CD4-positive, alpha-beta memory T cell (primary cell): ENCODE measurements at regions not wholly inside any gene's neighbourhood (a gene's known extent, or its start where the extent isn't known, plus 50 kb on each side); places are given as distances from the start of the nearest gene placed in this dataset.
"Not testable (repeated sequence)": the region's sequence is repeated elsewhere in the genome, so short reads cannot be mapped to it uniquely, and the experiment has no call there.

Experiments used
- CTCF ChIA-PET: fragments of 350-600 bp; sonication (Branson Sonifier 250); formaldehyde crosslinking; loops from one replicate; lab custom pipeline; 2021; ENCODE audit warnings: inconsistent platforms; ENCODE audit not compliant: partially characterized antibody; lab: Charles Lee
- POLR2A ChIA-PET: fragments of 350-600 bp; sonication (Branson Sonifier 250); formaldehyde crosslinking; loops from one replicate; lab custom pipeline; 2021; ENCODE audit not compliant: partially characterized antibody; lab: Charles Lee
- DNase-seq, 5 donors: peaks; one replicate each; pipeline versions ENCODE4 v3.0.0 to v3.0.0-alpha.2; 2020 to 2022; ENCODE audit warnings: mixed read lengths in 1 of 5
- H3K27ac ChIP-seq: one replicate; pipeline ENCODE4 v1.7.0; 2013; ENCODE audit warnings: low read depth, low read length
- H3K27me3 ChIP-seq: 2 replicates; pipeline ENCODE4 v1.7.0; 2013; ENCODE audit warnings: mild to moderate bottlenecking, low read length, moderate library complexity; ENCODE audit not compliant: insufficient read depth
- H3K36me3 ChIP-seq: 2 replicates; pipeline ENCODE4 v1.7.0; 2013; ENCODE audit warnings: mild to moderate bottlenecking, low read length, moderate library complexity; ENCODE audit not compliant: insufficient read depth
- H3K4me1 ChIP-seq: 2 replicates; pipeline ENCODE4 v1.7.0; 2013; ENCODE audit warnings: mild to moderate bottlenecking, low read length, moderate library complexity; ENCODE audit not compliant: insufficient read depth
- H3K4me3 ChIP-seq, 2 donors: one replicate each; pipeline ENCODE4 v1.7.0; 2013; ENCODE audit warnings: low read length in 2 of 2, mild to moderate bottlenecking in 1 of 2
- H3K9me3 ChIP-seq, 2 donors: one replicate each; pipeline ENCODE4 v1.7.0; 2013; ENCODE audit warnings: low read length in 2 of 2, control low read depth in 1 of 2; ENCODE audit not compliant: control insufficient read depth in 1 of 2
- H3K27ac Mint-ChIP-seq, 7 donors: one replicate each; pipeline ENCODE4 v1.8.0; 2020 to 2021; ENCODE audit warnings: mixed read lengths in 7 of 7, mild to moderate bottlenecking in 6 of 7, inconsistent platforms in 3 of 7, moderate library complexity in 3 of 7
- H3K27me3 Mint-ChIP-seq, 2 donors: one replicate each; pipeline ENCODE4 v1.8.0; 2020 to 2021; ENCODE audit warnings: mixed read lengths in 2 of 2
- H3K36me3 Mint-ChIP-seq, 2 donors: one replicate each; pipeline ENCODE4 v1.8.0; 2020 to 2021; ENCODE audit warnings: mixed read lengths in 2 of 2, inconsistent platforms in 1 of 2, mild to moderate bottlenecking in 1 of 2
- H3K4me1 Mint-ChIP-seq, 4 donors: one replicate each; pipeline ENCODE4 v1.8.0; 2020 to 2021; ENCODE audit warnings: mixed read lengths in 4 of 4, mild to moderate bottlenecking in 1 of 4
- H3K4me3 Mint-ChIP-seq, 8 donors: one replicate each; pipeline ENCODE4 v1.8.0; 2020 to 2021; ENCODE audit warnings: mixed read lengths in 8 of 8, mild to moderate bottlenecking in 7 of 8, moderate library complexity in 6 of 8, inconsistent platforms in 3 of 8
- H3K9me3 Mint-ChIP-seq, 8 donors: one replicate each; pipeline ENCODE4 v1.8.0; 2020 to 2021; ENCODE audit warnings: mixed read lengths in 8 of 8, mild to moderate bottlenecking in 5 of 8, inconsistent platforms in 3 of 8, moderate library complexity in 1 of 8
- intact Hi-C: fragments of 100-400 bp; cut with micrococcal nuclease; formaldehyde crosslinking; loops from one replicate; pipeline ENCODE4 v1.15.1; 2023

DNA sequence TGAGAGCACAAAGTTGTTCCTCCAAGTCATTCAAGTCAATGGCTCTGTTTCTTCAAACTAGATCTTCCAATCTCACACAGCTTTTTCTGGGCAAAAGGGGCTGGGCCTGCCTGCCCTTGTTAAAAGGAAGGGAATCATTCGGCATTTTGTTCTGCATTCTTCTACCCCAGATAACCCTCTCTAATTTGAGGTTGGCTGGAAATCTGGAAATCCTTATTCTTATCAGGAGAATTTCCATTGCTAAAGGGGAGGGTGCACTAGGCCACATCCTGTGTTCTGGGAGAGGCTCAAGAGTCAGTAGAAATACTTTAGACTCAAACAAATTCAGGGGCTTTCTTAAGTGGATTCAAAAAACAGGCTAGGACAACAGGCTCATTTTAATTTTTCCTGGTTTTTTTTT is 384.7 kb upstream of the ZNF462 start:
- intact Hi-C loops, result no loop called here
- CTCF ChIA-PET, result no interaction called here
- POLR2A ChIA-PET, result no interaction called here

GRCh38 chr9:106478727-106479126 is 384.2 kb upstream of the ZNF462 start:
- DNase-seq, result no peak
- Mint-ChIP-seq H3K4me3 (no peak overlapping the region), H3K9me3 (peaks cover 3 to 30% (median 19%) of the 10 kb centered on the region in 8 donors), H3K27ac (no peak overlapping the region), H3K36me3 (no peaks in the 10 kb centered on the region), H3K27me3 (no peaks in the 10 kb centered on the region), H3K4me1 (no peaks in the 10 kb centered on the region)
- Histone ChIP-seq H3K4me3 (no peak overlapping the region), H3K27ac (no peak overlapping the region), H3K9me3 (no peaks in the 10 kb centered on the region), H3K4me1 (no peaks in the 10 kb centered on the region), H3K36me3 (no peaks in the 10 kb centered on the region), H3K27me3 (no peaks in the 10 kb centered on the region)
- ChIA-PET CTCF (no interaction called here), POLR2A (no interaction called here)
- intact Hi-C loops, result no loop called here

More for the DNA sequence above, 384.7 kb upstream of the ZNF462 start:
- Mint-ChIP-seq H3K36me3 (no peaks in the 10 kb centered on the region), H3K27me3 (no peaks in the 10 kb centered on the region), H3K9me3 (peaks cover 3 to 29% (median 19%) of the 10 kb centered on the region in 8 donors), H3K4me3 (no peak overlapping the region), H3K27ac (no peak overlapping the region), H3K4me1 (no peaks in the 10 kb centered on the region)
- Histone ChIP-seq H3K4me1 (no peaks in the 10 kb centered on the region), H3K27me3 (no peaks in the 10 kb centered on the region), H3K27ac (no peak overlapping the region), H3K36me3 (no peaks in the 10 kb centered on the region), H3K4me3 (no peak overlapping the region), H3K9me3 (no peaks in the 10 kb centered on the region)
- no peak for DNase-seq

DNA sequence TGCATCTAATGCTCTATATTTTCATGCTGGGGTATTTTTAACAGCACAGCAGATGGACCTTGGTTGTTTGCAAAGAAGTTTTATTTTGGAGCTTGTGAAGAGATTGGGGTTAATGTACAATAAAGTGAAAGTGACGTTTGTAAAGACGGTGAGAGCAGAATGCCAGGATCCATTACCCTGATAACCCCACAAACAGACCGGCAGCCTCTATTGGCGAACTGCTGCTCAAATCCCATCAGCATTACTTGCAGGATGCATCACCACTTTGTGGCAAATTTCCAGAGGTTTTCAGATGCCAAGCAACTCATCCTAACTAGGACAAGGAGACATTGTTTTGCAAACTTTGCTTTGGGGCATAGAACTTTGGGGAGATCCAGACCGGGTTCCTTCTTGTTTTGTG is 383.3 kb upstream of the ZNF462 start:
- Mint-ChIP-seq H3K4me3 (no peak overlapping the region), H3K27ac (no peak overlapping the region), H3K27me3 (no peaks in the 10 kb centered on the region), H3K36me3 (no peaks in the 10 kb centered on the region), H3K9me3 (peaks cover 0 to 24% (median 17%) of the 10 kb centered on the region in 8 donors), H3K4me1 (no peaks in the 10 kb centered on the region)
- intact Hi-C loops, result no loop called here
- H3K36me3 ChIP-seq, result no peaks in the 10 kb centered on the region
- no peak for DNase-seq
- no peaks in the 10 kb centered on the region for H3K27me3 ChIP-seq
- no peak overlapping the region for H3K4me3 ChIP-seq
- ChIA-PET CTCF (no interaction called here), POLR2A (no interaction called here)
- no peak overlapping the region for H3K27ac ChIP-seq
- no peaks in the 10 kb centered on the region for H3K4me1 ChIP-seq
- no peaks in the 10 kb centered on the region for H3K9me3 ChIP-seq

- no peaks in the 10 kb centered on the region for H3K27me3 ChIP-seq
- DNase-seq, result no peak
- no peaks in the 10 kb centered on the region for H3K36me3 ChIP-seq
- no peaks in the 10 kb centered on the region for H3K36me3 Mint-ChIP-seq
- no peaks in the 10 kb centered on the region for H3K4me1 Mint-ChIP-seq
- H3K4me1 ChIP-seq, result no peaks in the 10 kb centered on the region
- H3K27me3 Mint-ChIP-seq, result no peaks in the 10 kb centered on the region
- H3K9me3 Mint-ChIP-seq, result peaks cover 0 to 30% (median 16%) of the 10 kb centered on the region in 8 donors
- intact Hi-C loops, result no loop called here
- H3K4me3 ChIP-seq, result no peak overlapping the region
- H3K9me3 ChIP-seq, result no peaks in the 10 kb centered on the region
- no peak overlapping the region for H3K27ac Mint-ChIP-seq
- H3K27ac ChIP-seq, result no peak overlapping the region
- POLR2A ChIA-PET, result no interaction called here
- H3K4me3 Mint-ChIP-seq, result no peak overlapping the region
- CTCF ChIA-PET, result no interaction called here
Observed at GRCh38 chr9:106481013-106481609, 381.9 kb upstream of the ZNF462 start.

- ChIA-PET CTCF (no interaction called here), POLR2A (no interaction called here)
- Mint-ChIP-seq H3K4me3 (no peak overlapping the region), H3K9me3 (peaks cover 0 to 35% (median 17%) of the 10 kb centered on the region in 8 donors), H3K27me3 (no peaks in the 10 kb centered on the region), H3K4me1 (no peaks in the 10 kb centered on the region), H3K27ac (no peak overlapping the region), H3K36me3 (no peaks in the 10 kb centered on the region)
- Histone ChIP-seq H3K27ac (no peak overlapping the region), H3K27me3 (no peaks in the 10 kb centered on the region), H3K4me3 (no peak overlapping the region), H3K4me1 (no peaks in the 10 kb centered on the region), H3K9me3 (no peaks in the 10 kb centered on the region), H3K36me3 (no peaks in the 10 kb centered on the region)
- DNase-seq, result no peak
- intact Hi-C loops, result no loop called here
Observed at GRCh38 chr9:106482733-106483132, 380.2 kb upstream of the ZNF462 start.

DNA sequence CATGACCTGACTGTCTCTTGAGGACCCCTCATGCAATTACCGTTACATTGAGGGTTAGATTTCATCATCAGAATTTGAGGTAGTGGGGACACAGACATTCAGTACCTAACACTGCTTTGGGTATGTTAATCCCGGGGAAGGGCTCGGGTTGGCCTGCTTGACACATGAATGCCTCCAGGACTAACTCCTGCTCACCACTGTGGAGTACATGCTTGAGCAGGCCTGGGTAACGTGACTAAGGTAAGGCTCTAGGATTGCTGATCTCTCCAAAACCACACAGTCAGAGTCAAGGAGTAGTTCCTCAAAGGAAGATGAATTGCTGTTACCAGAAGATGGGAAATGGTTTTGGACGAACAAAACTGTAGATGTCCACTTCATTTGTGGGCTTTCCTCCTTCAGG is 376.3 kb upstream of the ZNF462 start:
- no peaks in the 10 kb centered on the region for H3K27me3 ChIP-seq
- ChIA-PET CTCF (no interaction called here), POLR2A (no interaction called here)
- Mint-ChIP-seq H3K9me3 (peaks cover 7 to 35% (median 18%) of the 10 kb centered on the region in 8 donors), H3K27ac (no peak overlapping the region), H3K4me1 (no peaks in the 10 kb centered on the region), H3K4me3 (no peak overlapping the region), H3K27me3 (no peaks in the 10 kb centered on the region), H3K36me3 (no peaks in the 10 kb centered on the region)
- no peaks in the 10 kb centered on the region for H3K4me1 ChIP-seq
- no peaks in the 10 kb centered on the region for H3K9me3 ChIP-seq
- H3K4me3 ChIP-seq, result no peak overlapping the region
- no peak for DNase-seq
- no peaks in the 10 kb centered on the region for H3K36me3 ChIP-seq
- no peak overlapping the region for H3K27ac ChIP-seq
- intact Hi-C loops, result no loop called here

DNA sequence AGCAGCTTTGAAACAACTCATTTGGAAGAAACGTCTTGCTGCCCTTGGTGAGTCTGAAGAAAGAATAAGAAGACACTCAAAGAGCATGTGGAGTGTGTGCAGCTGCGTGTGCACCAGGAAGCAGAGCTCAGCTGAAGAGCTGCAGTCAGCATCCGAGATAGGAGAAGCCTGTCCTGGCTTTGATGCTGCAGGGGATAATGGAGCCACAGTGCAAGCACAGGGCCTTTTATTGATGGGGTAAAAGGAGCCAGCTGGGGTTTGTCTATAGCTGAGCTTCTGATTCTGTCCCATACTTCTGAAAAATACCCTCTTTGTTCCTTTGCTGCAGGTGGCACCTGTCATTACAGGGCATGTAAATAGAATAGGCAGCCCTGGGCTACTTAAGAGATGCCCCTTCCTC is 375.7 kb upstream of the ZNF462 start:
- H3K36me3 Mint-ChIP-seq, result no peaks in the 10 kb centered on the region
- Histone ChIP-seq H3K36me3 (no peaks in the 10 kb centered on the region), H3K9me3 (no peaks in the 10 kb centered on the region), H3K4me3 (no peak overlapping the region), H3K4me1 (no peaks in the 10 kb centered on the region), H3K27me3 (no peaks in the 10 kb centered on the region), H3K27ac (no peak overlapping the region)
- H3K27ac Mint-ChIP-seq, result no peak overlapping the region
- no peak overlapping the region for H3K4me3 Mint-ChIP-seq
- H3K27me3 Mint-ChIP-seq, result no peaks in the 10 kb centered on the region
- peaks cover 7 to 32% (median 18%) of the 10 kb centered on the region in 8 donors for H3K9me3 Mint-ChIP-seq
- intact Hi-C loops, result no loop called here
- no peak for DNase-seq
- no peaks in the 10 kb centered on the region for H3K4me1 Mint-ChIP-seq
- CTCF ChIA-PET, result no interaction called here
- POLR2A ChIA-PET, result no interaction called here

- H3K4me3 Mint-ChIP-seq, H3K36me3 Mint-ChIP-seq, H3K36me3 ChIP-seq, DNase-seq, POLR2A ChIA-PET, H3K27ac ChIP-seq, H3K27ac Mint-ChIP-seq, H3K9me3 ChIP-seq, CTCF ChIA-PET, intact Hi-C loops, H3K27me3 ChIP-seq, H3K4me1 ChIP-seq, H3K27me3 Mint-ChIP-seq, H3K4me1 Mint-ChIP-seq, H3K4me3 ChIP-seq: not testable (repeated sequence)
- H3K9me3 Mint-ChIP-seq, result peaks cover 4 to 17% (median 13%) of the 10 kb centered on the region in 8 donors
Observed at GRCh38 chr9:106492126-106492525, 370.8 kb upstream of the ZNF462 start.
